ENCODE measurements at regions not wholly inside any gene's neighbourhood (a gene's known extent, or its start where the extent isn't known, plus 50 kb on each side); places are given as distances from the start of the nearest gene placed in this dataset.

- peaks cover 24% of the 10 kb centered on the region for H3K4me1 Mint-ChIP-seq
- Histone ChIP-seq H3F3A (replicated peaks; ENCODE audit: low read depth) (no peaks in the 10 kb centered on the region; the same call in 1 of the 2 replicates), H2AFZ (peak overlapping the region; percentile 4; the same call in 1 of the 2 replicates), H3K4me2 (no peak overlapping the region), H4K20me1 (replicated peaks; ENCODE audit: insufficient read depth) (no peaks in the 10 kb centered on the region), H3K4me1 (ENCODE audit: insufficient read depth) (peaks cover 60% of the 10 kb centered on the region), H3K27ac (ENCODE audit: low read depth) (no peak overlapping the region), H3K79me2 (replicated peaks; ENCODE audit: insufficient read depth) (no peaks in the 10 kb centered on the region), H3K36me3 (ENCODE audit: insufficient read depth) (no peaks in the 10 kb centered on the region), H3K4me3 (no peak overlapping the region), H3K27me3 (ENCODE audit: insufficient read depth) (no peaks in the 10 kb centered on the region), H3K9me2 (ENCODE audit: insufficient read depth) (no peaks in the 10 kb centered on the region)
- DNase-seq (ENCODE audit: low spot score) (no peak), ATAC-seq (no peak)
- H3K36me3 Mint-ChIP-seq (ENCODE audit: low read depth): no peaks in the 10 kb centered on the region
- no peak overlapping the region for H3K4me3 Mint-ChIP-seq
- no peak for TF ChIP-seq EZH2phosphoT487 (IDR thresholded peaks at IDR 0.05; ENCODE audit: unreplicated experiment)
- TF ChIP-seq ZNF114 (CRISPR knock-in tag; IDR thresholded peaks at IDR 0.05): no peak
- TF ChIP-seq CTCF (conservative IDR thresholded peaks at IDR 0.05; ENCODE audit: low read depth in 2 of 2): no peak
- no peak for TF ChIP-seq ETS1 (IDR thresholded peaks at IDR 0.05)
- TF ChIP-seq JUNB (IDR thresholded peaks at IDR 0.05; ENCODE audit: unreplicated experiment): no peak
- TF ChIP-seq POLR2AphosphoS5 (IDR thresholded peaks at IDR 0.05; ENCODE audit: low read depth): no peak
- TF ChIP-seq CREB1 (CRISPR knock-in tag; IDR thresholded peaks at IDR 0.05; ENCODE audit: low read depth): no peak
- TF ChIP-seq NANOG (IDR thresholded peaks at IDR 0.05; ENCODE audit: borderline replicate concordance): no peak
- no peak for TF ChIP-seq ZNF462 (CRISPR knock-in tag; IDR thresholded peaks at IDR 0.05)
- no peak for TF ChIP-seq REST (IDR thresholded peaks at IDR 0.05; ENCODE audit: unreplicated experiment)
- TF ChIP-seq EZH2 (IDR thresholded peaks at IDR 0.05; ENCODE audit: low read depth, unreplicated experiment): no peak
- TF ChIP-seq STAT1 (IDR thresholded peaks at IDR 0.05; ENCODE audit: unreplicated experiment): no peak
- no peak for TF ChIP-seq ZNF331 (CRISPR knock-in tag; IDR thresholded peaks at IDR 0.05; ENCODE audit: low read depth)
- H3K27me3 Mint-ChIP-seq (ENCODE audit: insufficient read depth, low read depth, poor library complexity): peaks cover 10% of the 10 kb centered on the region
- no peaks in the 10 kb centered on the region for H3K9me3 Mint-ChIP-seq
- H3K27ac Mint-ChIP-seq: no peak overlapping the region
Measured at GRCh38 chr5:107806271-107806670, 135.5 kb upstream of the EFNA5 start.
